ENCODE measurements at regions not wholly inside any gene's neighbourhood (a gene's known extent, or its start where the extent isn't known, plus 50 kb on each side); places are given as distances from the start of the nearest gene placed in this dataset.

GRCh38 chr14:34034447-34035176 is 83.7 kb upstream of the EGLN3 start:
- DNase-seq, result no peak

GRCh38 chr14:34032720-34033119 is 81.8 kb upstream of the EGLN3 start:
- no peak for DNase-seq

DNA sequence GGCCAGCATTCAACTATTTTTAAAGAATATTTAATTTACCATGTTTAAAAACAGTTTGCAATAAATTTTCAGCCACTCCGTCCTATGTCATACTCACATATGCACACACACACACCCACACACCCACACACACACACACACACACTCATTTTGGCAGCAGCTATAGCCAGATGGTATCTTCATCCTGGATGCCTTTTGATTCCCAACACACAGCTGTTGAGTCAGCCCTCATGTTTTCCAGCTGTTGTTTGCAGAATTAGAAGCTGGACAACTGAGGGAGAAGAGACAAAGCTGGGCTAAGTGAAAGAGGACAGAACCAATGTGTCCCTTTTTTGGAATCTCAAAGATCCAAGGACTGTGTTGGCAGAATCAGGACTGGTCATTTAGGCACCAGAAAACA is 80.0 kb upstream of the EGLN3 start:
- DNase-seq, result no peak

DNA sequence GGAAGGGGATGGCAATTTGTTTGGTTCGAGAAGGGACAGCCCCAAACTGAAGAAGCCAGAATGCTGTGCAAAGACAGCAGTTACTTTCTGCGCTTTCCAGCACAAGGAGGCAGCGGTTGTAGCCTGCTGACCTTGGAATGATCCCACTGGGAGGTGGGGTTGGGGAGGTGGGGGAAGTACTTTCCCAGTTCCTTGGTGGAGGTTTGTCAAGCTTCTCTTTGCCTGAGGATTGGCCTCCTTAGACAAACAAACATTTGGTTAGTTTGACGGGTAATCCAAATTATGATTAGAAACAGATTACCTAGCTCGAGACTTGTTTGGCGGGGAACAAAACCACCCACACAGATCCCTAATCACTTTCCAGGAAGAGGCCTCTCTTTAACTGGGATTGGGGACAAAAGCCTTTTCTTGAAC is 79.1 kb upstream of the EGLN3 start:
- no peak for DNase-seq

DNA sequence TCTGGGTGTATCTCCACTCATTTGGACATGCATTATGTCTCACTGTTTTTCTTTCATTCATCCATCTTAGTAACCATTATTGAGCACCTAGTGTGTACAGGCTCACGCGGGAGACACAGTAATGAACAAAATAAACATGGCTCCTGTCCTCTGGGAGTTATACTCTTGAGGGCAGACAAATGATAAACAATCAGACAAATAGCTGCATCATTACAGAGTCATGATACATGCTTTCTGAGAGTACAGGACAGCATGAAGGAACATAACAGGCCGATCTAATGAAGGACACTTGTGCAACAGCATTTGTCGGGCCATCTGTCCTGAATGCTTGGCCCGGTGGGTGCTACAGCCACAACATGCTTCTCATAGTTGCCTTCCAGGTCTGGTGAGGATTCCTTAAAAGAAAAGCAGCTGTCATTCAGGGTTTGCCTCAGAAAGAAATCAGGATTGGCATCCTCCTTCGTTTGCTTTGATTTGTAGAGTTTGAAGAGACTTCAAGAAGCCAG is 77.2 kb upstream of the EGLN3 start:
- DNase-seq, result no peak

GRCh38 chr14:34027130-34027989 is 76.5 kb upstream of the EGLN3 start:
- no peak for DNase-seq

GRCh38 chr14:34025325-34026017 is 74.6 kb upstream of the EGLN3 start:
- no peak for DNase-seq

DNA sequence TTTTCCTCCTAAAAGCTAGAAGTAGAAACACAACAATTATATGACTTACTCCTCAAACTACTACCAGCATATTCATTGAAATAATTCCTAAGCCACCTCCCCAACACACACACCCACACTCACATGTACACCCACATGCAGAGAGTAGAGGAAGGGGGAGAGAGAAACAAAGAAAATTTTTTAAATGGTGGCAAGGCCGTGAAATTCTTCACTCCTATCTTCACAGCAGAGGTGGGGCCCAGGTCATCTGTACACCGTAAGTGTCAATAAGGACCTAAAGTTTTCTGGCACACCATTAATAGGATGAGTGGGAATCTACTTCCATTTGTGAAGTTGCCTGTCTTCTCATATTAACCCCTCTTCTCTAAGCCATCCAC is 73.9 kb upstream of the EGLN3 start:
- DNase-seq, result no peak

- DNase-seq, result no peak
Observed at GRCh38 chr14:34023824-34024767, 73.2 kb upstream of the EGLN3 start.

- no peak for DNase-seq
Observed at GRCh38 chr14:34021096-34021495, 70.2 kb upstream of the EGLN3 start.

GRCh38 chr14:34020014-34020413 is 69.1 kb upstream of the EGLN3 start:
- no peak for DNase-seq

DNA sequence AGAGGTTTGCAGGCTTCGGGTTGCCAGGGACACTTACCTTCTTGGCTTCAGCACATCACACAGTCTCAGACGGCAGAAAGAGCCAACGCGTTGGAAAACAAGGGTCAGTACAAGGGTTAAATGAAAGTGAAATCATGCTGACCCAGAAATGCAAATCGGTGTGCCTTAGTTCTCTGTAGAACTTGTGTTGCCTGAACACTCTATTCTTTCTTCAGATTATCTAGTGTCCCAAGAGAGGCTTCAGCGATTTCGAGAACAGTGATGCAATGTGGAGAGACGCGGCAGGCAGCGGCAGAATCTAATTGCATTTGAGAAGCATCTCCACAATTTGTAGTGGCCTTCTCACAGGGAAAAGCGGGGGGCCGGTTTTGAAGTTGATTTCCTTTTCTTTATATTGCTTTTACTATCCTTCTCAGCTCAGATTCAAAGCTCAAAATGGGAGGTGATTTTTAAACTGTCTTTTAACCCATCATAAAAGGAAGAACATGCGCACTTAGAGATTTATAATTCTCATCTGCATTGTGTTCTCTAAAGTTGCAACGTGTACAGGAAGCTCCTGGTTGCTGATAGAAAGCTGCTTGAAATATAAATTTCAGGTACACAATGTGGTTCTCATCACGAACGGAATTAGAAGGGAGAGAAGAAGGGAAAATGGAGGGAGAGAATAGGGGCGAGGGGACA is 67.8 kb upstream of the EGLN3 start:
- peak; percentile 29 for DNase-seq

- DNase-seq, result no peak
Observed at GRCh38 chr14:34018125-34018524, 67.3 kb upstream of the EGLN3 start.

GRCh38 chr14:34015383-34015782 is 64.5 kb upstream of the EGLN3 start:
- DNase-seq, result no peak

DNA sequence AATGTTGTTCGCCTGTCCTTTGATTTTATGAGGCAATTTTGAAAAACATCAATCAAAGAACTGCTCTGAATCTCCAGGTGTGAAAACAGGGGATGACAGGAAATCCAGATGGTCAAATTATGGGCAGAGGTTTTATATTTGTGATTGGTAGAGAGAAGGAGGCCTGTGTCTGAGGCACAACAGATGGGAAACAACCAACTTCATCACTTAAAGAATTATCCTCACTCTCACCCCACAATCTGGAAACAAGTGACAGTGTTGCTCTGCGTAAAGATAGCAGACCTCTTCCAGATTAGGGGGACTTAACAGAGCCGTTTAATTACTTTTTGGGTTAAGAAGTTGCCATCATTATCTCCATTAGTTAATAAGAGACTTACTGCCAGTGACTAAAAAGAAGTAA is 64.1 kb upstream of the EGLN3 start:
- DNase-seq, result no peak

DNA sequence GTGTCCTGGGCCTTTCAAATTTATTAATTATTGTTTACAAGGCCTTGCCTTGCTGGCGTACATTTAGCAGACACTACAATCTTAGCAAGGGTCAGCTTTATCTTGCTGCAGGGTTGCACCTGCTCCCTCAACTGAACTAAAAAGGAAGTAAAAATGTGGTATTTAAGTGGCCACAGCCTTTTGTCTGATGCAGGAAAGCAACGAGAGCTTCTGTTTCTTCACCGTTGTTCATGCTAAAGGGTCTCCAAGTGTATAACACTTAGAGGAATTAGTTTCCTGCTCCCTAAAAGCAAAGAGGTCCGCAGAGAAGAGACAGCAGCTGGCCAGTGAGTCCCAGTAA is 62.8 kb upstream of the EGLN3 start:
- DNase-seq, result no peak

DNA sequence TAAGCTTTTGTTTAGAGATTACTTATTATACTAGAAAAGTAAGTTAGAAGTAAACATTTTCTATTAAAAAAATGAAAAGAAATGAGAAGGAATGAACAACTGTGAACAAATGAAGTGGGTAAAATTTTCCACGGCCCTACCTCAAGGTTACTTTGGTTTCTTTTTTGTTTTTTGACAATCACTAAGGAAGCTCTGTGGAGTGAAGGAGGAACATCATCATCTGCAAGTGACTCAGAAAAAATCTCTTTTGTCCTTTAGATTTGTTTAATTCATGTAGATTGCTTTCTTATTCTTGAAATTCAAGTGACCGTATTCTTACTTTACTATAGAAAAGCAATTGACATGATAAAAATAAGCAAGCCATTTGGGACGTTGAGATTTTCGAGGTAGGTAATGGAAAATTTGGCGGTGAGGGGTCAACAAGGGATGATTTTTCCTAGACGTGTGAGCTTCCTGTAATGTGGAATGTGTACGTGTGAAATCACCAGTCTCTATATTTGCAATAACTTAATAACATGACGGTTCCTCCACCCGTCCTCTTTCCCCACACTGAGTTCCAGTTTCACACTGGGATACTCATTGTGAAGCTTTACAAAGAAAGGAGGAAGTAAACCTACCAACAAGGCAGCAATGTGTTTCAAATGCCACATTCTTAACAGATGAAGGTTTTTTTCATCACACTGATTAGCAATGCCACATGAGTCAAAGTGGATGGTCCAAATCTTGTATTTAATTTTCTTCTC is 62.3 kb upstream of the EGLN3 start:
- DNase-seq, result no peak

DNA sequence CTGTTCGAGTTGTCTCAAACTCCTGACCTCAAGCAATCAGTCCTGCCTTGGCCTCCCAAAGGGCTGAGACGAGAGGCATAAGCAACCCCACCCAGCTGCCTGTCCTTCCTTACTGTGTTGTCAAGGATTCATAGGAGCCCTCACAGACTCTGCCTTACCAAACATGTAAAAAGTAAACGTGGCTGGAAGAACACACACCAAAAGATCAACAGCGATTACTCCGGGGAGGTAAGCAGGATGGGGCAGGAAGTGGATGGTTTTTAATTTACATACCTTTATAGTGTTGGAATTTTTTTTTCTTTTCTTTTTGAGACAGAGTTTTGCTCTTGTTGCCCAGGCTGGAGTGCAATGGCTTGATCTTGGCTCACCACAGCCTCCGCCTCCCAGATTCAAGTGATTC is 61.5 kb upstream of the EGLN3 start:
- DNase-seq, result no peak

DNA sequence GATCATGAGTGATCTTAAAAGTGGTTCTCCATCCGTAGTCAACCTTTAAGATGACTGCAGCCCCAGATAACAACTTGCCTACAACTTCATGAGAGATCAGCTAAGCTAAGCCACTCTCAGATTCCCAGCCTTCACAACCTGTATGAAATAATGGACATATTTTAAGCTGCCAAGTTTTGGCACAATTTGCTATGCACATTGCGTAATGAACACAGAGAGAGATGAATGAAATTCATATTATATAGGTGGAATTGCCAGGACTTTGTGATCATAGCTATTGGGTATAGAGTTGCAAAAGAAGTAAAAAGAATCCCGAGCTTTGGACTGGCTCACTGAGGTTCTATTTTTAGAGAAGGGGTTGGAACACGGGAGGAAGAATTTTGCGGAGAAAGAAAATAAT is 59.1 kb upstream of the EGLN3 start:
- no peak for DNase-seq

DNA sequence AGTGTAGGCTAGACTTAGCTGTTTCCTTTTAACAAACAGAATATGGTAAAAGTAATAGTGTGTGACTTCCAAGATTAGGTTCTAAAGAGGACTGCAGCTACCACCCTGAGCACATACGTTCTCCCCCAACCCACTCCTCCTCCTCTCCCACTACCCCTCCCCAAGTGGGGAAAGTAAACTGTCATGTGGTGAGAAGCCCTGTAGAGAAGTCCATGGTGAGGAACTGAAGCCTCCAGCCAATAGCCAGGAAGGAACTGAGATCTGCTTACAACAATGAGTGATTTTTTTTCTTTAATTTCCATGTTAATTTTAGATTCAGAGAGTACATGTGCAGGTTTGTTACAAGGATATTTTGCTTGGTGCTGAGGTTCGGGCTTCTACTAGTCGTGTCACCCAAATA is 57.0 kb upstream of the EGLN3 start:
- no peak for DNase-seq

- DNase-seq, result no peak
Observed at GRCh38 chr14:34005901-34006300, 55.0 kb upstream of the EGLN3 start.
